ENCODE measurements at regions not wholly inside any gene's neighbourhood (a gene's known extent, or its start where the extent isn't known, plus 50 kb on each side); places are given as distances from the start of the nearest gene placed in this dataset.

- ATAC-seq: no peak
- no peak for TF ChIP-seq BACH2 (CRISPR knock-in tag; IDR thresholded peaks at IDR 0.05; ENCODE audit: borderline replicate concordance)
- TF ChIP-seq ESRRG (CRISPR knock-in tag; IDR thresholded peaks at IDR 0.05): no peak
- TF ChIP-seq, protein P1, sequence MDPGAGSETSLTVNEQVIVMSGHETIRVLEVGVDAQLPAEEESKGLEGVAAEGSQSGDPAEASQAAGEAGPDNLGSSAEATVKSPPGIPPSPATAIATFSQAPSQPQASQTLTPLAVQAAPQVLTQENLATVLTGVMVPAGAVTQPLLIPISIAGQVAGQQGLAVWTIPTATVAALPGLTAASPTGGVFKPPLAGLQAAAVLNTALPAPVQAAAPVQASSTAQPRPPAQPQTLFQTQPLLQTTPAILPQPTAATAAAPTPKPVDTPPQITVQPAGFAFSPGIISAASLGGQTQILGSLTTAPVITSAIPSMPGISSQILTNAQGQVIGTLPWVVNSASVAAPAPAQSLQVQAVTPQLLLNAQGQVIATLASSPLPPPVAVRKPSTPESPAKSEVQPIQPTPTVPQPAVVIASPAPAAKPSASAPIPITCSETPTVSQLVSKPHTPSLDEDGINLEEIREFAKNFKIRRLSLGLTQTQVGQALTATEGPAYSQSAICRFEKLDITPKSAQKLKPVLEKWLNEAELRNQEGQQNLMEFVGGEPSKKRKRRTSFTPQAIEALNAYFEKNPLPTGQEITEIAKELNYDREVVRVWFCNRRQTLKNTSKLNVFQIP (CRISPR knock-in tag; IDR thresholded peaks at IDR 0.05; ENCODE audit: borderline replicate concordance, low read depth): no peak
Measured at GRCh38 chr7:1307828-1308227, 75.2 kb downstream of the UNCX start.

- TF ChIP-seq, protein P2, sequence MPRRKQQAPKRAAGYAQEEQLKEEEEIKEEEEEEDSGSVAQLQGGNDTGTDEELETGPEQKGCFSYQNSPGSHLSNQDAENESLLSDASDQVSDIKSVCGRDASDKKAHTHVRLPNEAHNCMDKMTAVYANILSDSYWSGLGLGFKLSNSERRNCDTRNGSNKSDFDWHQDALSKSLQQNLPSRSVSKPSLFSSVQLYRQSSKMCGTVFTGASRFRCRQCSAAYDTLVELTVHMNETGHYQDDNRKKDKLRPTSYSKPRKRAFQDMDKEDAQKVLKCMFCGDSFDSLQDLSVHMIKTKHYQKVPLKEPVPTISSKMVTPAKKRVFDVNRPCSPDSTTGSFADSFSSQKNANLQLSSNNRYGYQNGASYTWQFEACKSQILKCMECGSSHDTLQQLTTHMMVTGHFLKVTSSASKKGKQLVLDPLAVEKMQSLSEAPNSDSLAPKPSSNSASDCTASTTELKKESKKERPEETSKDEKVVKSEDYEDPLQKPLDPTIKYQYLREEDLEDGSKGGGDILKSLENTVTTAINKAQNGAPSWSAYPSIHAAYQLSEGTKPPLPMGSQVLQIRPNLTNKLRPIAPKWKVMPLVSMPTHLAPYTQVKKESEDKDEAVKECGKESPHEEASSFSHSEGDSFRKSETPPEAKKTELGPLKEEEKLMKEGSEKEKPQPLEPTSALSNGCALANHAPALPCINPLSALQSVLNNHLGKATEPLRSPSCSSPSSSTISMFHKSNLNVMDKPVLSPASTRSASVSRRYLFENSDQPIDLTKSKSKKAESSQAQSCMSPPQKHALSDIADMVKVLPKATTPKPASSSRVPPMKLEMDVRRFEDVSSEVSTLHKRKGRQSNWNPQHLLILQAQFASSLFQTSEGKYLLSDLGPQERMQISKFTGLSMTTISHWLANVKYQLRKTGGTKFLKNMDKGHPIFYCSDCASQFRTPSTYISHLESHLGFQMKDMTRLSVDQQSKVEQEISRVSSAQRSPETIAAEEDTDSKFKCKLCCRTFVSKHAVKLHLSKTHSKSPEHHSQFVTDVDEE (CRISPR knock-in tag; IDR thresholded peaks at IDR 0.05): no peak
- TF ChIP-seq RARB (CRISPR knock-in tag; IDR thresholded peaks at IDR 0.05) (no peak), SNAI2 (CRISPR knock-in tag; IDR thresholded peaks at IDR 0.05) (no peak), ZNF565 (CRISPR knock-in tag; conservative IDR thresholded peaks at IDR 0.05; ENCODE audit: low read depth) (no peak), ZC3H10 (CRISPR knock-in tag; IDR thresholded peaks at IDR 0.05) (no peak), CSDC2 (CRISPR knock-in tag; IDR thresholded peaks at IDR 0.05) (no peak), TOX (CRISPR knock-in tag; IDR thresholded peaks at IDR 0.05; ENCODE audit: borderline replicate concordance) (no peak), ZNF70 (CRISPR knock-in tag; IDR thresholded peaks at IDR 0.05) (no peak), ARNTL (CRISPR knock-in tag; IDR thresholded peaks at IDR 0.05; ENCODE audit: borderline replicate concordance, low read depth) (no peak)
- TF ChIP-seq, protein P3, sequence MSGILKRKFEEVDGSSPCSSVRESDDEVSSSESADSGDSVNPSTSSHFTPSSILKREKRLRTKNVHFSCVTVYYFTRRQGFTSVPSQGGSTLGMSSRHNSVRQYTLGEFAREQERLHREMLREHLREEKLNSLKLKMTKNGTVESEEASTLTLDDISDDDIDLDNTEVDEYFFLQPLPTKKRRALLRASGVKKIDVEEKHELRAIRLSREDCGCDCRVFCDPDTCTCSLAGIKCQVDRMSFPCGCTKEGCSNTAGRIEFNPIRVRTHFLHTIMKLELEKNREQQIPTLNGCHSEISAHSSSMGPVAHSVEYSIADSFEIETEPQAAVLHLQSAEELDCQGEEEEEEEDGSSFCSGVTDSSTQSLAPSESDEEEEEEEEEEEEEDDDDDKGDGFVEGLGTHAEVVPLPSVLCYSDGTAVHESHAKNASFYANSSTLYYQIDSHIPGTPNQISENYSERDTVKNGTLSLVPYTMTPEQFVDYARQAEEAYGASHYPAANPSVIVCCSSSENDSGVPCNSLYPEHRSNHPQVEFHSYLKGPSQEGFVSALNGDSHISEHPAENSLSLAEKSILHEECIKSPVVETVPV (CRISPR knock-in tag; IDR thresholded peaks at IDR 0.05): no peak
- TF ChIP-seq, protein P4, sequence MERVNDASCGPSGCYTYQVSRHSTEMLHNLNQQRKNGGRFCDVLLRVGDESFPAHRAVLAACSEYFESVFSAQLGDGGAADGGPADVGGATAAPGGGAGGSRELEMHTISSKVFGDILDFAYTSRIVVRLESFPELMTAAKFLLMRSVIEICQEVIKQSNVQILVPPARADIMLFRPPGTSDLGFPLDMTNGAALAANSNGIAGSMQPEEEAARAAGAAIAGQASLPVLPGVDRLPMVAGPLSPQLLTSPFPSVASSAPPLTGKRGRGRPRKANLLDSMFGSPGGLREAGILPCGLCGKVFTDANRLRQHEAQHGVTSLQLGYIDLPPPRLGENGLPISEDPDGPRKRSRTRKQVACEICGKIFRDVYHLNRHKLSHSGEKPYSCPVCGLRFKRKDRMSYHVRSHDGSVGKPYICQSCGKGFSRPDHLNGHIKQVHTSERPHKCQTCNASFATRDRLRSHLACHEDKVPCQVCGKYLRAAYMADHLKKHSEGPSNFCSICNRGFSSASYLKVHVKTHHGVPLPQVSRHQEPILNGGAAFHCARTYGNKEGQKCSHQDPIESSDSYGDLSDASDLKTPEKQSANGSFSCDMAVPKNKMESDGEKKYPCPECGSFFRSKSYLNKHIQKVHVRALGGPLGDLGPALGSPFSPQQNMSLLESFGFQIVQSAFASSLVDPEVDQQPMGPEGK (CRISPR knock-in tag; IDR thresholded peaks at IDR 0.05; ENCODE audit: borderline replicate concordance): no peak
- TF ChIP-seq, protein P1 (CRISPR knock-in tag; IDR thresholded peaks at IDR 0.05; ENCODE audit: borderline replicate concordance, low read depth): no peak
Measured at GRCh38 chr7:1309290-1309689, 76.6 kb downstream of the UNCX start.

DNA sequence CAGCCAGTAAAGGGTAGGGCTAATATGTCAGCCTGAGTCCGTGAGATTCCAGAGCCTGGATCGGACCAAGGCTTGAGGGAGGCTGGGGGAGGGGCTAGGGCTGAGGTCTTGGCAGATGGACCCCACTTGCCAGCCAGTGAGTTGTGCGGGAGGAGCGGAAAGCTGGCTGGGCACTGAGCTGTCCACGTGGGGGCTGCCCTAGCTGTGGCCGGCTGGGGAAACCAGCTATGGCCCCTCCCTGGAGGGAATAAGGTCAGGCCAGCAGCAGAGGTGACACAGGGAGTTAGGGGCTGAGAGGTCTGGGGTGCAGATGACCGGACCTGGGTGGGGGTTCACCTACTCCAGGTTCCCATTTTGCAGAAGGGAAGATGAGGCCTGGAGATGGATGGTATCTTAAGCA, 77.3 kb downstream of the UNCX start:
- ATAC-seq: no peak
- TF ChIP-seq GLIS3 (CRISPR knock-in tag; IDR thresholded peaks at IDR 0.05): no peak
- TF ChIP-seq TOX (CRISPR knock-in tag; IDR thresholded peaks at IDR 0.05; ENCODE audit: borderline replicate concordance): no peak
- TF ChIP-seq ZFP3 (CRISPR knock-in tag; IDR thresholded peaks at IDR 0.05): no peak
- TF ChIP-seq CSDC2 (CRISPR knock-in tag; IDR thresholded peaks at IDR 0.05): no peak
- no peak for TF ChIP-seq RARB (CRISPR knock-in tag; IDR thresholded peaks at IDR 0.05)
- no peak for TF ChIP-seq ESRRG (CRISPR knock-in tag; IDR thresholded peaks at IDR 0.05)
- TF ChIP-seq OSR1 (CRISPR knock-in tag; IDR thresholded peaks at IDR 0.05): no peak
- TF ChIP-seq ZNF8 (CRISPR knock-in tag; IDR thresholded peaks at IDR 0.05): no peak
- TF ChIP-seq, protein P3 (CRISPR knock-in tag; IDR thresholded peaks at IDR 0.05): no peak
- no peak for TF ChIP-seq ZNF565 (CRISPR knock-in tag; conservative IDR thresholded peaks at IDR 0.05; ENCODE audit: low read depth)
- TF ChIP-seq ZNF70 (CRISPR knock-in tag; IDR thresholded peaks at IDR 0.05): no peak
- TF ChIP-seq SNAI2 (CRISPR knock-in tag; IDR thresholded peaks at IDR 0.05): no peak

More at GRCh38 chr7:1309290-1309689, 76.6 kb downstream of the UNCX start:
- no peak for ATAC-seq

Data from SK-N-SH treated with all-trans-retinoic acid at 6 μM for 48 hours (cell line).